ENCODE measurements at regions not wholly inside any gene's neighbourhood (a gene's known extent, or its start where the extent isn't known, plus 50 kb on each side); places are given as distances from the start of the nearest gene placed in this dataset.

DNA sequence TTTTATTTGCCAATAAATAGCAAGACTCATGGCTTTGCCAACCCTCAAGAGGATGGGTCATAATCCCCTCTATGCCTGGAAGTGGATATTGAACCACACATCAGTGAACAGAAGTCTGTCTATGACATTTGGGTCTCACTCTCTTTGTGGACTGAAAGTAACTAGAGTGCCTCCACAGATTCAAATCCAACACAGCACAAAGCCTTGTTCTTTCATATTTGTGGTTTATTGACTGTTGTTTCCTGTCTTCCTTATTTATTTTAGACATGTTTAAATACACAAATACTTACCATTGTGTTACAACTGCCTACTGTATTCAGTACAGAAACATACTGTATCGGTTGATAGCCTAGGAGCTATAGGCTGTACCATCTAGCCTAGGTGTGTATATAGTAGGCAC lies 121.9 kb downstream of the TSN start:
- TF ChIP-seq, protein P1, sequence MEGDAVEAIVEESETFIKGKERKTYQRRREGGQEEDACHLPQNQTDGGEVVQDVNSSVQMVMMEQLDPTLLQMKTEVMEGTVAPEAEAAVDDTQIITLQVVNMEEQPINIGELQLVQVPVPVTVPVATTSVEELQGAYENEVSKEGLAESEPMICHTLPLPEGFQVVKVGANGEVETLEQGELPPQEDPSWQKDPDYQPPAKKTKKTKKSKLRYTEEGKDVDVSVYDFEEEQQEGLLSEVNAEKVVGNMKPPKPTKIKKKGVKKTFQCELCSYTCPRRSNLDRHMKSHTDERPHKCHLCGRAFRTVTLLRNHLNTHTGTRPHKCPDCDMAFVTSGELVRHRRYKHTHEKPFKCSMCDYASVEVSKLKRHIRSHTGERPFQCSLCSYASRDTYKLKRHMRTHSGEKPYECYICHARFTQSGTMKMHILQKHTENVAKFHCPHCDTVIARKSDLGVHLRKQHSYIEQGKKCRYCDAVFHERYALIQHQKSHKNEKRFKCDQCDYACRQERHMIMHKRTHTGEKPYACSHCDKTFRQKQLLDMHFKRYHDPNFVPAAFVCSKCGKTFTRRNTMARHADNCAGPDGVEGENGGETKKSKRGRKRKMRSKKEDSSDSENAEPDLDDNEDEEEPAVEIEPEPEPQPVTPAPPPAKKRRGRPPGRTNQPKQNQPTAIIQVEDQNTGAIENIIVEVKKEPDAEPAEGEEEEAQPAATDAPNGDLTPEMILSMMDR (IDR thresholded peaks at IDR 0.05) = no peak
- no peak for TF ChIP-seq POLR2A (IDR thresholded peaks at IDR 0.05)

Measured in ovary (tissue), 3 donors.